IPS-15b (cell line): ENCODE measurements at regions not wholly inside any gene's neighbourhood (a gene's known extent, or its start where the extent isn't known, plus 50 kb on each side); places are given as distances from the start of the nearest gene placed in this dataset.

Experiments
- H3K27me3 ChIP-seq: one replicate; pipeline ENCODE4 v1.6.1; 2013; ENCODE audit warnings: low read length; ENCODE audit not compliant: control insufficient read depth, insufficient read depth
- H3K36me3 ChIP-seq: one replicate; pipeline ENCODE4 v1.6.1; 2013; ENCODE audit warnings: low read length; ENCODE audit not compliant: control insufficient read depth, insufficient read depth
- H3K4me1 ChIP-seq: one replicate; pipeline ENCODE4 v1.6.1; 2013; ENCODE audit warnings: mild to moderate bottlenecking, low read length; ENCODE audit not compliant: control insufficient read depth, insufficient read depth
- H3K4me3 ChIP-seq: one replicate; pipeline ENCODE4 v1.5.1; 2013; ENCODE audit warnings: low read depth, low read length
- H3K9ac ChIP-seq: one replicate; pipeline ENCODE4 v1.6.1; 2013; ENCODE audit warnings: low read depth, mild to moderate bottlenecking, low read length
- H3K9me3 ChIP-seq: one replicate; pipeline ENCODE4 v1.6.1; 2013; ENCODE audit warnings: mild to moderate bottlenecking, low read length; ENCODE audit not compliant: control insufficient read depth, insufficient read depth

GRCh38 chr2:78521938-78522337 lies 503.6 kb upstream of the REG3G start:
- Histone ChIP-seq H3K4me1 (no peaks in the 10 kb centered on the region), H3K36me3 (no peaks in the 10 kb centered on the region), H3K9ac (no peak overlapping the region), H3K27me3 (no peaks in the 10 kb centered on the region), H3K4me3 (no peak overlapping the region), H3K9me3 (no peaks in the 10 kb centered on the region)

GRCh38 chr2:78532762-78533379 lies 492.6 kb upstream of the REG3G start:
- Histone ChIP-seq H3K9ac (no peak overlapping the region), H3K27me3 (peaks cover under 1% of the 10 kb centered on the region), H3K9me3 (no peaks in the 10 kb centered on the region)

GRCh38 chr2:78535395-78535794 lies 490.1 kb upstream of the REG3G start:
- peaks cover 16% of the 10 kb centered on the region for H3K4me1 ChIP-seq
- H3K27me3 ChIP-seq = no peaks in the 10 kb centered on the region
- no peaks in the 10 kb centered on the region for H3K36me3 ChIP-seq
- no peaks in the 10 kb centered on the region for H3K9me3 ChIP-seq
- no peak overlapping the region for H3K9ac ChIP-seq
- H3K4me3 ChIP-seq = no peak overlapping the region

More at GRCh38 chr2:78532762-78533379, 492.6 kb upstream of the REG3G start:
- Histone ChIP-seq H3K4me3 (no peak overlapping the region), H3K4me1 (peaks cover 16% of the 10 kb centered on the region), H3K36me3 (no peaks in the 10 kb centered on the region)

GRCh38 chr2:78538322-78538721 lies 487.2 kb upstream of the REG3G start:
- Histone ChIP-seq H3K4me1 (peaks cover 3% of the 10 kb centered on the region), H3K27me3 (no peaks in the 10 kb centered on the region), H3K9me3 (no peaks in the 10 kb centered on the region), H3K4me3 (no peak overlapping the region), H3K36me3 (no peaks in the 10 kb centered on the region), H3K9ac (no peak overlapping the region)

- Histone ChIP-seq H3K36me3 (no peaks in the 10 kb centered on the region), H3K4me3 (no peak overlapping the region), H3K9me3 (no peaks in the 10 kb centered on the region), H3K9ac (no peak overlapping the region), H3K27me3 (no peaks in the 10 kb centered on the region), H3K4me1 (no peaks in the 10 kb centered on the region)
These were observed 485.2 kb upstream of the REG3G start for GRCh38 chr2:78540255-78540654.

GRCh38 chr2:78541088-78541450 lies 484.4 kb upstream of the REG3G start:
- Histone ChIP-seq H3K4me3 (peak overlapping the region; percentile 40), H3K9ac (no peak overlapping the region), H3K4me1 (no peaks in the 10 kb centered on the region)

GRCh38 chr2:78541451-78542267 lies 483.8 kb upstream of the REG3G start:
- H3K4me3 ChIP-seq = peak overlapping the region; percentile 40
- H3K9ac ChIP-seq = peak overlapping the region; percentile 3
- H3K36me3 ChIP-seq = no peaks in the 10 kb centered on the region
- no peaks in the 10 kb centered on the region for H3K9me3 ChIP-seq
- no peaks in the 10 kb centered on the region for H3K27me3 ChIP-seq
- no peaks in the 10 kb centered on the region for H3K4me1 ChIP-seq

More at GRCh38 chr2:78541088-78541450, 484.4 kb upstream of the REG3G start:
- H3K9me3 ChIP-seq = no peaks in the 10 kb centered on the region
- H3K27me3 ChIP-seq = no peaks in the 10 kb centered on the region
- no peaks in the 10 kb centered on the region for H3K36me3 ChIP-seq

- H3K9ac ChIP-seq = no peak overlapping the region
- no peaks in the 10 kb centered on the region for H3K27me3 ChIP-seq
- H3K4me1 ChIP-seq = no peaks in the 10 kb centered on the region
- H3K36me3 ChIP-seq = no peaks in the 10 kb centered on the region
- H3K4me3 ChIP-seq = no peak overlapping the region
- no peaks in the 10 kb centered on the region for H3K9me3 ChIP-seq
These were observed 478.7 kb upstream of the REG3G start for GRCh38 chr2:78546843-78547242.

GRCh38 chr2:78549766-78550165 lies 475.7 kb upstream of the REG3G start:
- H3K4me1 ChIP-seq = no peaks in the 10 kb centered on the region
- H3K36me3 ChIP-seq = no peaks in the 10 kb centered on the region
- no peaks in the 10 kb centered on the region for H3K27me3 ChIP-seq
- H3K9ac ChIP-seq = no peak overlapping the region
- no peak overlapping the region for H3K4me3 ChIP-seq
- no peaks in the 10 kb centered on the region for H3K9me3 ChIP-seq

- H3K9me3 ChIP-seq = no peaks in the 10 kb centered on the region
- H3K36me3 ChIP-seq = no peaks in the 10 kb centered on the region
- no peak overlapping the region for H3K9ac ChIP-seq
- H3K27me3 ChIP-seq = no peaks in the 10 kb centered on the region
- no peaks in the 10 kb centered on the region for H3K4me1 ChIP-seq
- no peak overlapping the region for H3K4me3 ChIP-seq
These were observed 471.4 kb upstream of the REG3G start for GRCh38 chr2:78553866-78554647.

GRCh38 chr2:78561876-78562275 lies 463.6 kb upstream of the REG3G start:
- Histone ChIP-seq H3K4me1 (no peaks in the 10 kb centered on the region), H3K9ac (no peak overlapping the region), H3K9me3 (no peaks in the 10 kb centered on the region), H3K4me3 (no peak overlapping the region), H3K36me3 (no peaks in the 10 kb centered on the region), H3K27me3 (no peaks in the 10 kb centered on the region)
